Spleen (tissue), 7 donors: ENCODE measurements at regions not wholly inside any gene's neighbourhood (a gene's known extent, or its start where the extent isn't known, plus 50 kb on each side); places are given as distances from the start of the nearest gene placed in this dataset.

ENCODE experiments used
- POLR2A ChIP-seq, 3 donors: fragments of 450-650 bp; IDR thresholded peaks; one replicate each; pipeline ENCODE4 v1.5.1; 2017; ENCODE audit warnings: antibody characterized with exemption in 3 of 3, mild to moderate bottlenecking in 1 of 3
- TF ChIP-seq, protein P1 (sequence below), 11 experiments: fragments of 200-600 bp in 7 of 11; fragments of 450-650 bp in 4 of 11; sonication (generic) in 4 of 11; IDR thresholded peaks in 8 of 11; conservative IDR thresholded peaks in 3 of 11; 1 replicate in 7 of 11; 2 replicates in 4 of 11; pipeline versions ENCODE4 v1.4.0 to v1.8.0; 2016 to 2021; ENCODE audit warnings: antibody characterized with exemption in 11 of 11, inconsistent platforms in 4 of 11, mild to moderate bottlenecking in 1 of 11
- donor health status: DM: no; HTN: no; CAD: no; lungs with moderate emphysema.
- donor health status: DM: no; HTN: no; CAD: no.
- donor health status: DM: no; HTN: no; CAD: no.

DNA sequence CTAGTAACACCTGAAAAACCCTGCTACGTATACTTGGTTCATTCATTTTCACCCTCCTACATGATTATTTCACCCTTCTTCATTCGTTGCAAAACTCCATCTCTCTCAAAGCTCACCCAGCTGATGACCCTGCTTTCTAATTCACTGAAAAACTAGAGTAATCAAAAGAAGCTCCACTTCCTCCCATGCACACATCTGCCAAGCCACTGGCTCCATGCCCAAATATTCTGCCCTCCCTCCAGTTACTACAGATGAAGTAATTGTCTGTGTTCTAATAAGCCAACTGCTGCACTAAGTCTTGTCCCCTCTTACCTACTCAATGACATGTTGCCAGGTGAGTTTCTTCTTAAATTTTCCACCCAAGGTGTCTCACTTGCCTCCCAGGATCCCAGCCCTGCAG, 96.9 kb upstream of the CCDC71L start:
- TF ChIP-seq, protein P1, sequence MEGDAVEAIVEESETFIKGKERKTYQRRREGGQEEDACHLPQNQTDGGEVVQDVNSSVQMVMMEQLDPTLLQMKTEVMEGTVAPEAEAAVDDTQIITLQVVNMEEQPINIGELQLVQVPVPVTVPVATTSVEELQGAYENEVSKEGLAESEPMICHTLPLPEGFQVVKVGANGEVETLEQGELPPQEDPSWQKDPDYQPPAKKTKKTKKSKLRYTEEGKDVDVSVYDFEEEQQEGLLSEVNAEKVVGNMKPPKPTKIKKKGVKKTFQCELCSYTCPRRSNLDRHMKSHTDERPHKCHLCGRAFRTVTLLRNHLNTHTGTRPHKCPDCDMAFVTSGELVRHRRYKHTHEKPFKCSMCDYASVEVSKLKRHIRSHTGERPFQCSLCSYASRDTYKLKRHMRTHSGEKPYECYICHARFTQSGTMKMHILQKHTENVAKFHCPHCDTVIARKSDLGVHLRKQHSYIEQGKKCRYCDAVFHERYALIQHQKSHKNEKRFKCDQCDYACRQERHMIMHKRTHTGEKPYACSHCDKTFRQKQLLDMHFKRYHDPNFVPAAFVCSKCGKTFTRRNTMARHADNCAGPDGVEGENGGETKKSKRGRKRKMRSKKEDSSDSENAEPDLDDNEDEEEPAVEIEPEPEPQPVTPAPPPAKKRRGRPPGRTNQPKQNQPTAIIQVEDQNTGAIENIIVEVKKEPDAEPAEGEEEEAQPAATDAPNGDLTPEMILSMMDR (IDR thresholded peaks at IDR 0.05 in 8 of 11, conservative IDR thresholded peaks at IDR 0.05 in 3 of 11): no peak
- no peak for TF ChIP-seq POLR2A (IDR thresholded peaks at IDR 0.05)
